HG02973 (cell line): ENCODE measurements at regions not wholly inside any gene's neighbourhood (a gene's known extent, or its start where the extent isn't known, plus 50 kb on each side); places are given as distances from the start of the nearest gene placed in this dataset.

ENCODE experiments used
- ATAC-seq: cut with Tn5 transposase; IDR thresholded peaks from one replicate; pipeline ENCODE4 v1.9.1; 2021; ENCODE audit warnings: moderate library complexity; ENCODE audit not compliant: unreplicated experiment

GRCh38 chr16:79697562-79698112, 97.1 kb upstream of the MAF start:
- ATAC-seq: no peak

- no peak for ATAC-seq
Measured at GRCh38 chr16:79691007-79691406, 90.5 kb upstream of the MAF start.

- no peak for ATAC-seq
Measured at GRCh38 chr16:79690159-79690558, 89.6 kb upstream of the MAF start.

- ATAC-seq: no peak
Measured at GRCh38 chr16:79687249-79688130, 87.0 kb upstream of the MAF start.

GRCh38 chr16:79685871-79686270, 85.3 kb upstream of the MAF start:
- ATAC-seq: no peak

- no peak for ATAC-seq
Measured at GRCh38 chr16:79679334-79679733, 78.8 kb upstream of the MAF start.

- no peak for ATAC-seq
Measured at GRCh38 chr16:79677799-79678530, 77.4 kb upstream of the MAF start.

- no peak for ATAC-seq
Measured at GRCh38 chr16:79673635-79674034, 73.1 kb upstream of the MAF start.

- no peak for ATAC-seq
Measured at GRCh38 chr16:79672524-79672923, 72.0 kb upstream of the MAF start.

- no peak for ATAC-seq
Measured at GRCh38 chr16:79668502-79668901, 68.0 kb upstream of the MAF start.

- ATAC-seq: no peak
Measured at GRCh38 chr16:79665970-79666369, 65.4 kb upstream of the MAF start.

- no peak for ATAC-seq
Measured at GRCh38 chr16:79664407-79664806, 63.9 kb upstream of the MAF start.

GRCh38 chr16:79662669-79663313, 62.3 kb upstream of the MAF start:
- no peak for ATAC-seq

- no peak for ATAC-seq
Measured at GRCh38 chr16:79662122-79662521, 61.6 kb upstream of the MAF start.

GRCh38 chr16:79661578-79661977, 61.0 kb upstream of the MAF start:
- no peak for ATAC-seq

- ATAC-seq: no peak
Measured at GRCh38 chr16:79659344-79659743, 58.8 kb upstream of the MAF start.

GRCh38 chr16:79658301-79659033, 57.9 kb upstream of the MAF start:
- no peak for ATAC-seq

- ATAC-seq: no peak
Measured at GRCh38 chr16:79656553-79657115, 56.1 kb upstream of the MAF start.

GRCh38 chr16:79653373-79653891, 52.9 kb upstream of the MAF start:
- ATAC-seq: no peak

GRCh38 chr16:79651363-79651762, 50.8 kb upstream of the MAF start:
- ATAC-seq: no peak
